GM21825 (cell line): ENCODE measurements at regions not wholly inside any gene's neighbourhood (a gene's known extent, or its start where the extent isn't known, plus 50 kb on each side); places are given as distances from the start of the nearest gene placed in this dataset.

Experiments
- ATAC-seq: cut with Tn5 transposase; IDR thresholded peaks from one replicate; pipeline ENCODE4 v1.9.1; 2021; ENCODE audit warnings: mild to moderate bottlenecking, moderate library complexity; ENCODE audit not compliant: unreplicated experiment

DNA sequence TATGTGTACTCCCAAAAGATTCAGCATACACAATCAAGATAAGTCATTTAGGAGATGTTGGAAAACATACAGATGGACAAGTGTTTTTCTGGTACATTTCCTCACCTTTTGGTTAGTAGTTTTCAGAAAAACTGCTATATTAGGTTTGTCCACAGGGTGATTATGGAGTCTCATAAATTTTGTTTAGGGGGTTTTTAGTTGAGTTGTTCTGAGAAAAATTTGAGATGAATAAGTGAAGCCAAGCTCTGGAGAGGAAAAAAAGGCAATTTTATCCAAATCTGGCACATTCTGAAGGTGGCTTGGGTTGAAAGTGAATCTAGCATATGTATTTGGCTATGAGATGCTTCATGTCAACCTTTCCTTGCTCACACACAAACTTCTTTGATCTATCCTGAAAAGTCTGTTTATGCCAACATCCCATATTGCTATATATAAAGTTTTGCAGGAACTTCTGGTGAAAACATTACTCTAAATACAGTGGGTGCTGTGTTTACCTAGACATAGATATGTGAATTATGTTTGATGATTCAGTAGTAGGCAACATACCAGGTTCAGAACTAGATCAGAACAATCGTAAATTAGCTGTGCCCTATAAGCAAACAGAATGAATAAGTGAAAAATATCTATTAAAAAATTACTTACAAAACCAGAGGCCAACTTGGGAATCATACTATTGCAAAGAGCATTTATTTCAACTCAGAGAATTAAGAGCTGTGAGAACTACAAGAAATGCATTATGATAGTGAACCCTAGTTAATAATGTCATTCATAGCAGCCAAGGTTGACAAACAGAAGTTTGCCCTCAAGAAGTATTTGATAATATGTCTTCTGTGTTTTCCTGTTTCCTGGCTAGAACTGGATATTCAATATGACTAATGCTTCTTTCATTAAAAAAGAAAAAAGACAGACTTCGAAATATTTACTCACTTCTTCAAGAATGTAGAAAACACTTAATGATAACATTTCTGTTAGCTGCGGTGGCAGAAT is 552.0 kb downstream of the IRS1 start:
- ATAC-seq = no peak

DNA sequence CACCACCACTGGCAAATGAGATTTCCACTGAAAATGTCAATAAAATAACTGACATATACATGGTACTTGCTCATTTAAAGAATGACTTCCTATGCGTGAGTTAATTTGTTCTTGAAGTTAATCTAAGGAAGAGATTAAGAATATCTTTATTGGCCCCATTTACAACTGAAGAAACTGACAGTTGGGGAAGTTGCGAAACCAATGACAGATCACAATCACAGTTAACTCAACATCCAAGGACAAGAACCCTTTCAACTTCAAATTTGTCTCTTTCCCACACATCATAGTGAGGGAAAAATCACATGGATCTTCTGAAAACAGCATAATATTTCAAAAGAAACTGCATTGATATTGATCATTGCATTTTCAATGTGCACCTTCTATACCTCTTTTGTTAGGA is 565.4 kb downstream of the IRS1 start:
- no peak for ATAC-seq

DNA sequence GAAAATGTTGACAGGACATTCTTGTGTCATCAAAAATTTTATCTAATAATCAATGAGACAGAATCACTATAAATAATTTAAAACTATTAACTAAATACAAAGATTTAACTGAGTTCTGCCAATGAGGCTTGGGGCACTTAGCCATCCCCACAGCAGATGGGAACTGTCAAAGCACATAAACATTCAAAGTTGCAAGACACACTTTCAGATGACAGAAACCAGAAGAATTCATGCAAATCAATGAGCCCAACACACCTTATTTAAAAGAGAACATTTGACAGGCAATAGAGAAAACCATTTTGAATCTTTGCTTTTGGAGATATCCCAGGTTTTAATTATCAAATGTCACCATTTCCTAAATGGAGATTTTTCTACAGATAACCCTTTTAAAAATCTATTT is 566.2 kb downstream of the IRS1 start:
- ATAC-seq = no peak

DNA sequence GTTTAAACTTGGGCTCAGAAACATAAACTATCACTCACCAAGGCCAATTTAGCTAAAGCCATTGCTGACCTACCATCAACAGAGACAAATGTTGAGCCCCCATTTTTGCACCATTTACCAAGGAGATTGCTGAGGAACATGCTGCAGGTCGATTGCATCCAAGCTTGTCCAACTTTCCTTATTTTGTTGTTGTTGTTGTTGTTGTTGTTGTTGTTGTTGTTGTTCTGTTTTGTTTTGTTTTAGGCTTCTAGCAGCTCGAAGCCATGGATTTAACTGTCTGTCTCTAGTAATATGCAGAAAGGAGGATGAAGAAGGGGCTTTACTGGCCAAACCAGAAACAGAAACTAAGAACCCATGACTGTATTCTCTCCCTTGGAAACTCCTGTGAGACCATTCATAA is 571.5 kb downstream of the IRS1 start:
- ATAC-seq = no peak

GRCh38 chr2:226227341-226227740 is 572.3 kb downstream of the IRS1 start:
- ATAC-seq = no peak

DNA sequence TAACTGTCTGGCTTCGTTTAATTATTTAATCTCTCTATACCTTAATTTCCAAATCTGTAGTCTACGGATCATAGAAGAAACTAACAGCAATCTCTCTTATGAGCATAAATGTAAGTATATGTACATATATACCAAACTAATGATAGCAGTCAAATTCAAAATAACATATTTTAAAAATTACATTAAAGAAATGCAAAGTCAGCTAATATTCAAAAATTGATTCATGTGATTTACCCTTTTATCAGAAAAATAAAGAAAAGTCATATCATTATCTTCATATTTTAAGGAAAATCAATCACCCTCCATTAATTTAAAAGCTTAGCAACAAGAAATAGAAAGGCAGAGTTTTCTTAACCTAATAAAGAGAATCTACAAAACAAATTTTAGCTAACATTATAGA is 575.9 kb downstream of the IRS1 start:
- no peak for ATAC-seq

GRCh38 chr2:226220511-226220910 is 579.1 kb downstream of the IRS1 start:
- no peak for ATAC-seq

DNA sequence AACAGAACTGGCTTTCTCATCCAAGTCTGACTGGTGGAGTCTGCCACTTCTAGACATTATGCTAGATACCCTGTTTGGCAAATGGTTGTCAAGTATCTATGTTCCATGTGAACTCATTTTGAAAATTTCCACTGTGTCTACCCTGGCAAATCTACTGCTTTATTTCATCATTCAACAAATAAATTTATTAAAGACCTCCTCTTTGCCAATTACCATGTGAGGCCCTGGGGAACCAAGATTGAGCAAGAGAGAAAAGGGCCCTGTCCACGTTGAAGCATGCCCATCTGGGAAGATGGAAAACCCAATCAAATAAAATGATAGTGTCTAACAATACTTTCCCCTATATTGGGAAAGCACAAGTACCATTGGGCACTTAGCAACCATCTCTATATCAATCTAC is 582.4 kb downstream of the IRS1 start:
- no peak for ATAC-seq

DNA sequence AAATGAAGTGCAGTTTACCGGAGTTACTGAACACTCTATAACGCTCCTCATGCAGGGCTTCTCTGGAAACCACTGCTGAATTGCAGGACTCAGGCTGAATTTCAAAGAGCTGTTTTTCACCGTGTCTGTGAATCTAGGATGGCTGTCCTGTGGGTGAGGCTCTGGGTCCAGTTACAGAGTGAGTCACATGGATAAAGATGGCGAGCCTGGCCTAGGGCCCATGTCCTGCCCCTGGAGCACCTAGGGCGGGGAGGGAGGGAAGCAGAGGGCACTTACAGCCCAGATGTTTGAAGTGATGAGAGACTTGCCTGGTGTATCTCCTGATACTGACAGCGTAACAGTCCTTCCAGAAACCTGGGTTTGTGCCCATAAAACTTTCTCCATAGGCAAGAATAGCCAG is 583.0 kb downstream of the IRS1 start:
- ATAC-seq = no peak

- ATAC-seq = peak; percentile 97
Measured at GRCh38 chr2:226215902-226216503, 583.6 kb downstream of the IRS1 start.

- no peak for ATAC-seq
Measured at GRCh38 chr2:226213717-226214116, 585.9 kb downstream of the IRS1 start.

DNA sequence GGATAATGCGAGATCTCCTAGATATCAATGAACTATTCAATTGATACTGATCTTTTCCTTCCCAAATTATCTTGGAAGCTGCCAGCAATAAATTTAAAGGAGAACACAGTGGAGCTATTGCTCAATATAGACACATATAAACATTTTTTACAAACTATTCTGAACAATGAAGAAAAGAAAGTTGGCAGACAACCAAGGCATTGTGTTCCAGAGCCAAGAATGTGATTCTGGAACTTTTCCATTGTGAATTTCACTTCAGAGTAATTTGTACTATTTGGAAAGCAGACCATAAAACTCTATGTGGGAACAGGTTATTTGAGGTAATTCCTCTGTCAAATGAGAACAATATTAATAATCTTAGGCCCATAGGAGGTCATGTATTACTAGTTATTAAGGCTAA is 588.2 kb downstream of the IRS1 start:
- no peak for ATAC-seq

DNA sequence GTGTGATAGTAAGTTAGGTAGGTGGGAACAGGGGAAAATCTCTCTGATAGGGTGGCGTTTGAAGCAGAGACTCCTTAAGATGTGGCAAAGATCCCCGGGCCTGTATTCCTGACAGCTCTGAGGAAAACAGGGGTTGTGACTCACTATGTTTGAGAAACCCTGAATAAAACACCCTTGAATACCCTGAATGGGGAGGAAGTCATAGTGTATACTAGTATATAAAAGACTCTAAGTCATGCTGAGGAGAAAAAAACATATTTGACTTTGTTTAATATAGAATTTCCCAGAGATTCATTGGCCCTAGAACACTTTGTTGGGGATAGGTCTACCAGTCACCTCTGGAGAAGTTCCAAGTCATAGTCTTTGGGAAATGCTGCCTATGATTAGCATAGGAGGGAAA is 590.9 kb downstream of the IRS1 start:
- no peak for ATAC-seq

DNA sequence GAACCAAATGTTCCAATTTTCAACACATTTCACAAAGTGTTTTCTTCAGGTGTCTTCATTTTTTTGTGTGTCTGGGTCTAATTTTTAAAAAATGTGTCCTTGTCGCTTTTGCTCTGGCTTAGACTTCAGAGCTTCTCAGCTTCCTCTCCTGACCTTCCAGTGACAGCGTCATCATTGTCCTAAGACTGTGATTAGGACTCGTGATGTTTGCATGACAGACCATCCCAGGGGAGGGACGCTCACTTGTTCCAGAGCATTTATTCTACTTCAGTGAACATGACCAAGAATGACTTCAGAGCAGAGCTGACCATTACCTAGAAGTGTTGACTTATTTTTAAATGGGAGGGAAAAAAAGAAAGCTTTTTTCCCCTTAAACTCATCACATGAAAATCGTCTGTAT is 591.9 kb downstream of the IRS1 start:
- no peak for ATAC-seq

GRCh38 chr2:226199555-226199954 is 600.1 kb downstream of the IRS1 start:
- ATAC-seq = no peak

DNA sequence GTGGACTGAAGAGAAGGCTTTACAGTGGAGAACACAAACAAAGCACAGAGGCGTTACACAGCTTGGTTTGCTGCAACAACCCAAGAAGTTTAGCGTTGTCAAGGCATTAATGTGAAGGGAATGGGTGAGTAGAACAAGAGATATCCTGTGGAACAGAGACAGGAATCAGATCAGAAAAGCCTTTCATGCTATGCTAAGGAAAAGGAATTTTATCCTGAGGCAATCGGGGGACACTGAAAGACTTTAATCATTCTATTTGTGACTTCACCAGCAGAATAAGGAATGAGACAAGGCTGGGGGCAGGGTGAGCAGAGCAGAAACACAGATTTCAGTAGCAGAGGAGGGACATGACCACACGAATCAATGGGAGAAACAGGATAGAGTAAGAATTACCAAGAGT is 600.7 kb downstream of the IRS1 start:
- ATAC-seq = no peak

- ATAC-seq = no peak
Measured at GRCh38 chr2:226190479-226191252, 609.0 kb downstream of the IRS1 start.

DNA sequence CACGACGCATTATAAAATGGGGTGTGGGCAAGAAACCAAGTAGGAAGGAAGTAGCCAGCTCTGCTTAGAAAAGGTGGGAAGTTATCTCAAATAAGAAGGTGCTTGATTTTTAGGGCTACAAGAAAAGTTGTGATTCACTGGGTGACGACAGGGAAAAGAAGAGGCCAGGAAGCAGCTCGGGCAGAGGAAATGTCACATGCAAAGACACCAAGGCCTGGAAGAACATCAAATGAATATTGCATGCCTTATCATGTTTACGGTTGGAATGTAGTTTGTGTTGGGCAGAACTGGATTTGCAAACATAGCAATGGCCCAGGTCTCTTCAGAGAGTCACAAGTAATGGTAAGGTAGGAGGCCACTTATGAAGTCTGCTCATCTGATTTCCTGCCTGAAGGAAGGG is 610.6 kb downstream of the IRS1 start:
- no peak for ATAC-seq

DNA sequence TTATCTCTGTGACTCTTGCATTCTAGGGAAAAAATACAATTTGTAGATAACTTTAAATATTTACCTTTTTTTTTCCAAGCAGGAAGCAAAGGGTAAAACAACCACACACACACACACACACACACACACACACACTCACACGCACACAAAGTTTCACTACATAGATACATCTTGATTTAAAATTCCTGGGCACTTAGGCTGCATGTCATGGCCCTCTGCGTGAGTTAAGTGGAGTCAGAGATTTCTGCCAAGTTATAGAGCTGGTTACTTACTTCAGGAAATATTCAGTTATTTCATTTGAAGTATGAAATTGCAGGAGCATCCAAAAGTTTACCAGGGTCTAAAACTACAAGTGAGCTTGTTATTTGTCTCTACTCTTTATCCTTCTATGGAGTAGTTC is 612.0 kb downstream of the IRS1 start:
- ATAC-seq = no peak

DNA sequence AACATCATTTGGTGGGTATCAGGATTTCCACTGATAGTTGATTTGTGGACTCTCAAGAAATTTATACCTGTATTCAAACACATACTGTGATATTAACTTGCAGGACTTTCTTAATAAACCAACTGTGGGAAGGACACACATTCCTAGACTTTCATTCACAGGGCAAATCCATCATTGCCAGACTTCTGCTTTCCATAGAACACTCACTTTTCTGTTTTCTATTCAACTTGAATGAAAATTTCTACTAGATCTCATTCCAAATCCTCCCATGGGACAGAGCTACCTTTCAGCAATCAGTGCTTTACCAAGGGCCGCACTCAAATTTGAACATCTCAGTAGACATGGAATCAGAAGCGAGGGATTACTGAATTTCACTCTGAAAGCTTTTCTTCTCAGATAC is 612.5 kb downstream of the IRS1 start:
- ATAC-seq = no peak

GRCh38 chr2:226185616-226186211 is 613.9 kb downstream of the IRS1 start:
- ATAC-seq = no peak
